Activated CD8-positive, alpha-beta memory T cell treated with anti-CD3 and anti-CD28 coated beads, Interleukin-2, amount 50 U/mL, for 1 hour (primary cell): ENCODE measurements at regions not wholly inside any gene's neighbourhood (a gene's known extent, or its start where the extent isn't known, plus 50 kb on each side); places are given as distances from the start of the nearest gene placed in this dataset.

Experiments
- DNase-seq: peaks from one replicate; pipeline ENCODE4 v3.0.0-alpha.2; 2020; ENCODE audit errors: extremely low read depth

DNA sequence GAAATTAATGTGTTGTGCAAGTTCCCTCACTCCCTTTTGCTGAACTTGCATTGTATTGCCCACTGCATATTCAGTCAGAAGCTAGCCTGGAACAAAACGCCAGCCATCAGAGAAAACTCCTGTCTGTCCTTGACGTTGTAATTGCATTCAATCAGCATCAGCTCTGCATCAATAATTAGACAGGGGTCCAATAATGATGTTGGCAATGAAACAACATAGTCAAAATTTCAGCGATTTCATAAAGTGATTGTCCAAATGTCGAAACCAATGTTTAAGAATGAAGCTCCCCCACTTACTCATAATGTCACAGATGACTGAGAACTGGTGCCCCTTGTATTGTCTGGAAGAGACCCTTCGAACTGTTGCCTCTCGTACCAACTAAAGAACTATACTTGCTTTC, 504.2 kb upstream of the TENM3 start:
- DNase-seq, result no peak

DNA sequence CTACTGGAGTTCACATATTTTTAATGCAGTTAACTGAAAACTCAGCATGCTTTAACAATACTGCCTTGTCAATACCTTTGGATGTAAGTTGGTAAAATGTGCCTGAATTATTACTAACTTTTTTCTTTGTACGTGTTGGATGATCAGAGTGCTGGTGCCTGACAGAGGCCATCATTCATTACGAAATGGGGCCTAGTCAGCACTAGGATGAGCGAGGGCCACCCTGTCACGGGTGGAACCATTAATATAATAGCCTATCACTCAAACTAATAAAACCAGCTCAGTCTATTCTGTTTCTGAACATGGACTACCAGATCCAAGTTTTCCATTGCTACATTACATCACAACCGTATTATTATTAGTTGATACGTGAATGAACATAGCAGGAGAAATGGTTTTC, 501.7 kb upstream of the TENM3 start:
- DNase-seq, result no peak

DNA sequence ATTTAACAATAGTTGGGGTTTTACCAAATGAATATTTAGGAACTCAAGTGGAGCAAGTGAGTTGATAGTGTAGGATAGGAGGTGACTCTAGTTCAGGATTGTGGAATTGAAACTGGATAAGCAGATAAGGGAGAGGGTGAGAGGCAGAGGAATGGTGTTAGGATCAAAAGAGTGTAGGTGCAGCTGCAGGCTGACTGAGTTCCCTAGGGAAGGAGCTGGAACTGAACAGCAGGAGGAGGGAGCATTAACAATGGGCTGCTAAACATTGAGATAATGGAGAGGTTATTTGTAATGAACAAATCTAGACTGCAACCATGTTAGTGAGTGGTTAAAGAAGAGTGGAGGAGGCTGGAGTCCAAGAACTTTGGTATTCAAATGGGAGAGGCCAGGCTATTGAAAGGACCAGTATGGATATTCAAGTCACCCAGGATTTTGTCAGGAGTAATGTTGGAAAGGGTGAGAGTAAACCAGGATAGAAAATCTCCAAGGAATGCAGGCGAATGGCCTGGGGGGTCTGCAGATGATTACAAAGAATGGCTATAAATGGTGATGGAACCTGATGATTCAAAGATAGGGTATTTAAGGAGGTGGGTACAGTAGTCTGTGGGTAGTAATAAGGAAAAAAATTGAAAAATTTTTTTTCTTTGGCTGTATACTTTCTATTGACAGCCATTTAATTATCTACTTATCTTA, 497.1 kb upstream of the TENM3 start:
- DNase-seq, result no peak

DNA sequence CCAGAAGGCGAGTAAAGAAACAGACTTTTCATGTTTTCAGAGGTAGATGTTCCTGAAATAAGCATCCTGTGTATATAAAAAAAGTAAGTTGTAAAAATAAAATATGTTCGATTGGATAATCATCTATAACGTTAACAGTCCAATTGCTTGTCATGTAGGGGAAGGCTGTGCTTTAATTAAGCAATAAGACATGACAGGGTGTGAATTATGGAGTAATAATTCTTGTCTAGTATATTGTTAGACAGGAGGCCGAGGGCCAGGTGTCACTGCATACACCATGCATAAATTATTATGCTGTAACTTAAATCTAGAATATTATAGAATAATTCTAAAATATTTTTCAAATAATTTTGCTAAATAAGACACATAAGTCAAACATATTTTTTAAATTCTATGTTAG, 494.6 kb upstream of the TENM3 start:
- no peak for DNase-seq

DNA sequence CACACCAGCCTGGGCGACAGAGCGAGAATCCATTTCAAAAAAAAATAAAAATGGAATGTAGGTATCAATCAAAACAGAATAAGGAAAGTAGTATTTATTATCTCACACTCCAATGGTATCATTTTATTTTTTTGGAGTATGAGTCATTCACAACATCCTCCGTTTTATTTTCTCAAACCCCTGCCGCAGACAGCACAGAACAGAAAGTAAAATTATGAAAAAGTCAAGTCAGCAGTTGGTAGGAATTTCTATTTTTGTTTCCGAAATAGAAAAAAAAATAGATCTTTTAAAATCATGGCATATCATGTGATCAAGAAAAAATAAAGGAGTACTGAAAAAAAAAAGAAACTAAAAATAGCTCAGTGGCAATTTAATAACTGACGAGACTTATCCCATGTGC, 490.7 kb upstream of the TENM3 start:
- no peak for DNase-seq

DNA sequence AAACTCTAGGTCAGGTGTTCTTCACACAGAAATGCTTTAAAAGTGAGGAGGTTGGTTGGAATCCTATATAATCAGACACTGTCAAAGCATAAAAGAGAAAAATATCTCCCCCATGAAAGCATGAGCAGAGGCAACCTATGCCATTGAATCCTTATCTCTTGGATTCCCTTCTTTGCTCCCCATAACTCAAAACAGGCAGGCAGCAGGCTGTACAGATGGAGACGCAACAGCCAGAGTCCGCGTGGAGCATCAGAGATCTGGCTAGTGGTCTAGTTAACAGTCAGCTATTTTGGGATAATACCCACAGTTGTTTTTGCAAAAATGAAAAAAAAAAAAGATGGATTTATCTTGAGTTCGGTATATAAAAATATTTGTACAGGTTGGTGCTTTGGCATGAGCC, 490.0 kb upstream of the TENM3 start:
- DNase-seq, result no peak

DNA sequence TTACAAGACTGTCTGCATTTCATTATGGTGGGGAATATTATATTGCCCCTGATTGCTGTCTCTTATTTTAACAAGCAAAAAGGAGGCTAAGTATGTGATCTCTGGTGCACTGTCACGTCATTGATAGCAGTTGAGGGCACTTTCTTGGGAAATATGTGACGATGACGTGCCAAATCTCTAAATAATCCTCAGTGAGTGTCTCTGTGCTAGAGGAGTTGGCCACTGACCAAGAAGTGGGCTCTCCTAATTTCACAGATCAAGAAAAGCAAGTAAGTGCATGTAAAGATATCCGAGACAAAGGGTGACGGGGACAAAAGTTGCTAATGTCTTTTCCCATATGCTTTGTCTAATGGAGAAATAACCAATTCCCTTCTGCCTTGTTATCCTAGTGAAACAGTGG, 487.4 kb upstream of the TENM3 start:
- no peak for DNase-seq

DNA sequence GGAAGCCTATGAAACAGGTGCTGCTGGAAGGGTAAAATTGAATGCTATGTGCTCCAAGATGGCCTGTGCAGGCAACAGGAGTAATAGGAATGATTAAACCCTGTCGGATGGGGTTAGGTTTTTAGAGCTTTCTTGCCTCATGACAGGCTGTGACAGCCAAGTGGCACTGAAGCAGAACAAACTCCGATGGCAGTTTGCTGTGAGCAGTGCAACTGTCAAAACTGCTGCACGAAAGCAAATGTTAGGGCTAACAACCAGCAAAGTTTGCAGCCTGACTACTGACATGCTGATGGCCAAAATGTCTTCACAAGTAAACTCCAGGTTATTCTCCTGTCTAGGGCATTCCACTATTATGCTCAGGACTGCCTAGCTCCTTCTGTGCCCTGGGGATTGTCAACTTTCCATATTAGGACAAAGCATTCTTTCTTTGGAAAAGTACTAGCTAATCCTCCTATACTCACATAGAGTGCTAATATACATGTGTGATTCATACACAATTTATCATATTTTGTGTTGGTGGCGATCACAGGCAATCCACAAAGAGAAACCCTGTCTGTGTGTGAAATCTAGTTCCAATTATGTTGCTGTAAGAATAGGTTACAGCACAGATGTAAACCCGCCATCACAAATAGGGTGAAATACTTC, 486.6 kb upstream of the TENM3 start:
- no peak for DNase-seq

DNA sequence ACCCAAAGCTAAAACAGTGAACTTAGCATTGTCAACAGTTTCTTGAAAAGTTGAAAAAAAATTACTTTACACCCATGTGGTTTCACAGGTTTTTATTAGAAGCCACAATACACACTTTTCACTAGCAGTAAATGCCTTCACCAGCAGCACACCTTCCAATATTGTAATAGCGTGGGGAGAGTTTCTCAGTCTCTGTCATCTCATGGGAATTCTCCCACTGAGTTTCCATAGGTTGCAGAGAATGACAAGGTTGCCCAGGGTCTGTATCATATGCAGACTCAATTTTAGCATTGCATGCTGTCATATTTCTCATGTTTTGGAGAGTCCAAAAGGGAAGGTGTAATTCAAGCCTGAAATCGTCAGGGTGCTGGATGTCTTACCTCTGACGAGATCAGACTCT, 486.1 kb upstream of the TENM3 start:
- DNase-seq, result no peak

DNA sequence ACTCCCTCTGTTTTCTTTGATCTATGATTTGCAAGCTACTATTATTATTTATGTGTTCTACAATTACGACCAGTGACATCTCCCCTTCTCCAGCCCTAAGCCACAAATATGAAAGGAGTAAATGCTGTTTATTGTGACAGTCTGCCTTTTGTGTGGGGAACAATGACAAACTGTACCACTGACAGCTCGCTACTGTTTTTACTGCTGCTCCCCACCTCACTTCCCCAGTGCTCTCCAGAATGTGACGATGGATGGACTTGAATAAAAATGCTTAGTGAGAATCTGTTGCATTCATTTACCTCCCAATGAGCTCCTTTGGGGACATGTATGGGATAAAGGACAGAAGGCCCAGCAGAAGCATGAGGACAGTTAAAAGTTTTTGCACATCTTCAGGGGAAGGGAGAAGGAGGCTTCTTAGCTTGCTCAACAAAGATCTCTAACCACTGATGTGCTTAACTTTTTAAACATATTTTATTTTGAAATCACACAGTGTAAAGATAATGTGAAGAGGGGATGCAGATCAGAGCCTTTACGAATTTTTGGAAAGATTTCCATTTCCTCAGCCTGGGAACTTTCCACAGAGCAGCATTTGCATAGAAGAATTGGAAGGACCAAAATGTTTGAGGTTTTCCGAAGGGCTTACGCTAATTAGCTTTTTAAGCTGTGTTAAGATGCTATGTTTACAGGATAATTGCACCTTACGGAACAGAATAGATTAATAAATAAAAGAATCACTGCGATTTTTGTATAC, 485.1 kb upstream of the TENM3 start:
- DNase-seq, result no peak

DNA sequence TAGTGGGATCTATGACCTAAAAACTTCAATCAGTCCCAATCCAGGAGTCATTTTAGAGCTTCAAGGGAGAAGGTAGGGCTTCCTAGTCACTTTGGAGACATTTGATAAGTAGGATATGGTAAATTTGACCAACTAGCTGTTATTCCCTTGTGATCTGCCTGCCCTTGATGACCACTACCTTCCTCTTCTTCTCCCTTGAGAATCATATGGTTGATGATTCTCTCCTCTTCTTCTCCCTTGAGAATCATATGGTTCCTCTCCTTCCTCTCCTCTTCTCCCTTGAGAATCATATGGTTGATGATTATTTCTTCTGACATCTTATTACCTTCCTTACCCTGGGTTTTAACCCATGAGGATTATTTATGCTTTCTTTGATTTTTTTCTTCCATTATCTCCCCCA, 482.6 kb upstream of the TENM3 start:
- DNase-seq, result no peak

DNA sequence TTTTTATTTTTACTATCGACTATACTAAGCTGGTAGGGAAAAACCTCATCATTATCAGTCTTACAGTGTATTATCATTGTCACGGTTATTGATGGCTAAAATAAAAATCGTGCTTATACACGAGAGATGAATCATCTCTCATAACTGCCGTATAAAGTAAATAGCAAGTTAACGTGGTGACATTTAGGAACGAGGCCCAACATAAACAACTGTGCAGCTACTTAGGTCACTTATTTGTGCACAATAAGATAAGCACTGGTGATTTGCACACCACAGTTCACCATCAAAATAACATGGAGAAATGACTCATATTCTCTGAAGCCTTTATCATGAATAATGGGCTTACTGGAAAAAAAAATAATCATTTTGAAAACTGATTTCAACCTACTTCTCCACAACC, 482.0 kb upstream of the TENM3 start:
- no peak for DNase-seq

DNA sequence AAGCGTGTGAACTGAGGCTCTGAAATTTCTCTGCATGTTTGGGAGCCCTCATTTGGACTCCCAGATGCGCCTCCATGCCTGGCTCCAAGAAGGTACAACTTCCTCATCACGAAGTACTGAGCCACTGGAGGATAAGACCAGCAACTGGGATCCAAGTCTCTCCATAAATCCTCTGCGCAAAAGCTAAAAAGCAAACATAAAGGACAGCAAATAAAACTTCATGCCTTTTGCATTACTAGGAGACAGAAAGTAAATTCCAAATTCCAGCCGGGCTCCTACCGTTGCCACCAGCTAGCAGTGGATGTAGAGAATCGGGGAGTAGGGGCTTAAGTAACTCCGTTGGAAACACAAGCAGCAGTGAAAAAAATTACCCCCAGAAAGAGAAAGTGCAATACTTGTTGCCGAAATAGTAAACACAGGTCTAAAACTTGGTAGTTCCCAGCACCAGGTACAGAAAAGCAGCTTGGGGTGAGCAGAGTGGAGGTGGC, 477.1 kb upstream of the TENM3 start:
- no peak for DNase-seq

DNA sequence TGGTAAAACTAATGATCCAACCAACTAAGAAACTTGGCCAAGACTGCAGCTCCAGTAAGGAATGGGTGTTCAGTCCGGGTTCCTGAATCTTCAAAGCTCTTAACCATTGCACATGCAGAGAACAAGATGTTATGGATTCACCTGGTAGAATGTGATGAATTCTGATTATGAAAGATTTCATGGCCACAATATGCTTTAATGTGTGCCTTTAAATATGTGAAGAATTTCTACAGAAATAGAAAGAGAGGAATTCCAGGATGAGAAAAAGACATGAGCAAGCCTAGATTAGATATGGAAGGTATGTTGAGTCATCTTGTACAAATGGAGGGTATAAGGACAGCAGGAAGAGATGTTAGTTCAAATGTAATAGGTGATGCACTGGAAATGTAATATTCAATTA, 472.2 kb upstream of the TENM3 start:
- DNase-seq, result no peak

DNA sequence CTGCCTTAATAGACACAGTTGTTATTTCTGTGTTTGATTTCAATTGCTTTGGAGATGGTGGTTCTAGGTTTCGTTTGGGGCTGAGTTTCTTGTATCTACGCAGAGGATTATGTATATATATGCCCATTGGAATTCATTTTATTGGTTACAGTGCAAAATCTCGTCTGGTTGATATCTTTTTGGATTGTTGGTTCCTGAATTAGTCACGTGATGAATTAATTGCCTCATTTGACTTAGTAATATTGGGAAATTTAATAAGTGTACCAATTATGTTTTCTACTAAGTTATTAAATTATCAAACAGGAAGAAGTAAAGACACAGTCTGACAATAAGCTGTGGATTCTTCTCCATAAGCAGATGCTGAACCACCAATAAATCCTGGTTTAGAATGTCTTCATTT, 467.9 kb upstream of the TENM3 start:
- no peak for DNase-seq

DNA sequence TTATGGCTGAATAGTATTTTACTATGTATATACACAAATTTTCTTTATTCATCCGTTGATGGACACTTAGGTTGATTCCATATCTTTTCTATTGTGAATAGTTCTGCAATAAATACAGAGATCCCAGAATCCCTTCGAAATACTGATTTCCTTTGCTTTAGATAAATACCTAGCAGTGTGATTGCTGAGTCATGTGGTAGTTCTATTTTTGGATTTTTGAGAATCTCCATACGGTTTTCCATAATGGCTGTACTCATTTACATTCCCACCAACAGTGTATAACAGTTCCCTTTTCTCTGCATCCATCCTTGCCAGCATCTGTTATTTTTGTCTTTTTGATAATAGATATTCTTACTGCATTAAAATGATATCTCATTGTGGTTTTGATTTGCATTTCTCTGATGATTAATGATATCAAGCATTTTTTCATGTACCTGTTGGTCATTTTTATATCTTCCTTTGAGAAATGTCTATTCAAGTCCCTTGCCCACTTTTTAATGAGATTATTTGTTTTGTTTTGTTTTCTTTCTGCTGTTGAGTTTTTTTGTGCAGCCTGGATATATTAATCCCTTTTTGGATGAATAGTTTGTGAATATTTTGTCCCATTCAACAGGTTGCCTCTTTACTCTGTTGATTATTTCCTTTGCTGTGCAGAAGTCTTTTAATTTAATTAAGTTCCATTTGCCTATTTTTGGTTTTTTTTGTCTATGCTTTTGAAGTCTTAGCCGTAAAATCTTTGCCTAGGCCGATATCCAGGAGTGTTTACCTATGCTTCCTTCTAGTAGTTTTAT, 466.7 kb upstream of the TENM3 start:
- DNase-seq, result no peak

DNA sequence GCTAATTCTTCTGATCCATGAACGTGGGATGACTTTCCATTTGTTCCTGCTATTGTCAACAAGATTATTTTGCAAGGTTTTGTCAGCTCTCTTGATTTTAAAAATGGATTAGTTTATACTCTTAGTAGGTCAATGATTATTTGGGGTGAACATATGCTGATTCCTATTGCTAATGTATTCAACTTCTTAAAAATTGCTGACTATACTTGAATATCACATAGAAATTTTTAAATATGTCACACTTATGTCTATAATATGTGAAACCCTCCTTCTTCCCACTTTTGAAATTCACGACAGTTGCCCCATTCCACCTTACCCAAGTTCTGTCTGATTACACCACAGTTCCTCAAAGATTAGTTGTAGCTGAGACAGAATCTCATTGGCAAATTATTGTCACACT, 465.7 kb upstream of the TENM3 start:
- DNase-seq, result no peak

DNA sequence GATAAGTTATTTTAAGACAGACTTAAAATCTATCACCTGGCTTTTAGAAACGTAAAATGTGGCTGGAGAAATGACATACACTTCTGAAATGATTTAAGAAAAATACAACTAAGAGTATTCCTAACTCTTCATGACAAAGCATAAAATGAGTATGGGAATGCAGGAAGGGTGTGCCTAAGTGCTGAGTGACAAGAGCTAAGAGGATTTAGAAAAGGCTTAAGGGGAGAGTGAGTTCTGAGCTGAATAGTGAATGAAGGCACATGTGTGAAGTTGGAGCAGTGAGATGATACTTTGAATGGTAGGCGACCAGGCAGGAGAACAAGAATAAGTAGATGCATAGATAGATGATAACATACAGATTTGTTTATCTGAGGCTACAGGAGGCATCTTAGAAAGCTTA, 458.3 kb upstream of the TENM3 start:
- DNase-seq, result no peak

DNA sequence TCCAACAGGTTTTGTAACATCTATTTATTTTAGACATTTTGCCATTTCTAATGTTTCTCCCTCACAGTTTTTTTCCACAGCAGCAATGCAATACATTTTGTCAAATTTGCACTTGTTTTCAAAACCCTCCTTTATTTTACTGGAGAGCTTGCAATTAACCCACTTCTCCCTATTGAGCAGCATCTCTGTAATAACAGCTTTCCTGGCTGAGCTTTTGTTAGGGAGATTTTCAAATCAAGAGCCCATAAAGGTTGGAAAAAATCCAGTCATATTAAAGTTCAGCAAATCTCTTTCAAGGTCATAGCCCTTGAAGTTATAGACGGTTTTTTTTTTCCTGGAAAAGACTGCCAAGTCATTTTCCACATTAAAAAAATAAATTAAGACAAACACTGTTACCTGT, 450.6 kb upstream of the TENM3 start:
- DNase-seq, result no peak

DNA sequence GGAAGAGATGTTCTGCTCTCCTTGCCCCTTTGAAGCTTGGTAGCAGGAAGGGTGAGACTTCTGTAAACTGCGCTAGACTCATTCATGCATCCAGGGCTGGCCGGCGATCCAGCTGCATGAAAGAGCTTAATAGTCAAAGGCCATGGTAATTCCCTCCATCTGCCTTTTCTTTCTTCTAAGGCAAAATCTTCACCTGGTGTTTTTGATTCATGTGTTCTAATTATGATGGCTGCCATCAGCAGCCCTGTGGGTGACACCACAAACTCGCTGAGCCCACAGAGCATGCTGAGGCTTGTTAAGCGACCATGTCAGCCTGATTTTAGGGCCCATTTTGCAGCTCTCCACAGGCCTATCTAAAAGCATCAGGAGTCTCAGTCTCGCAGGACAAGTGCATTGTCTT, 450.1 kb upstream of the TENM3 start:
- no peak for DNase-seq

DNA sequence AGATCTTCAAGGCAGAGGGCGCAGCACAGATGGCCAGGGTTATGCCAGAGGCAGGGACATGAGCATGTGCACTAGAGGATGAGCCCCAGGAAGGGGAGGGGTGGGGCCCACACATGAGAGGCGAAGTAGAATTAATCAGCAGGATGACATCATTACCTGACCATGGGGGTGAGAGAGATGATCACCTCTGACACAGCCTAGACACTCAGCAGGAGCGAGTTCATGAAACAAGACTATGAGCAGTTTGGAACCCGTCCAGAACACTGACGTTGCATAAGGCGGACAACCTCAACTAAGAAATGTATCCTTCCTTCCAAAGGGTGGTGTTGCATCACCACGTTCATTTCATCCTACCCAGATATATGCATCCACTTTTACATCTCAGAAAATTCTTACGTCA, 446.7 kb upstream of the TENM3 start:
- no peak for DNase-seq

DNA sequence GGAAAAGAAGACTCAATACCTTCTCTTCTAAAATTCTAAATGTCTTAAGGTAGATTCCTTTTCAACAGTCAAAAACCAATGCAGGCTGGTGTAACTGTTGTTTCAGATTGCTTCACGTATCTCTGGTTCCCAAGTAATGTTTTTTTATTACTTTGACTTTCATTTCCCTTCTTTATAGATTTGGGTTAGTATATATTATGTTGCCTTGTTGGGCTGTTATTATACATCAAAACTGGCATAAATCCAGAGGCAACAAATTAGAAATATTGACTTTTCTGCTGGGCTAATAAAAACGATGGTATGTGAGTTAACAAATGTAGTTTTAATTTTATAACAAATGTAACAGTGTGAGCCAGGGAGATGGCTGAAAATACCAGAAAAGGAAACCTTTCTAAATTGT, 444.7 kb upstream of the TENM3 start:
- no peak for DNase-seq
